Stimulated activated CD4-positive, alpha-beta T cell treated with anti-CD3 and anti-CD28 coated beads, Interleukin-15, amount 100 ng/mL, for 48 hours (primary cell): ENCODE measurements at regions not wholly inside any gene's neighbourhood (a gene's known extent, or its start where the extent isn't known, plus 50 kb on each side); places are given as distances from the start of the nearest gene placed in this dataset.

Experiments used
- DNase-seq, 2 donors: peaks; one replicate each; pipeline ENCODE4 v3.0.0-alpha.2; 2020; ENCODE audit warnings: low read depth in 2 of 2

DNA sequence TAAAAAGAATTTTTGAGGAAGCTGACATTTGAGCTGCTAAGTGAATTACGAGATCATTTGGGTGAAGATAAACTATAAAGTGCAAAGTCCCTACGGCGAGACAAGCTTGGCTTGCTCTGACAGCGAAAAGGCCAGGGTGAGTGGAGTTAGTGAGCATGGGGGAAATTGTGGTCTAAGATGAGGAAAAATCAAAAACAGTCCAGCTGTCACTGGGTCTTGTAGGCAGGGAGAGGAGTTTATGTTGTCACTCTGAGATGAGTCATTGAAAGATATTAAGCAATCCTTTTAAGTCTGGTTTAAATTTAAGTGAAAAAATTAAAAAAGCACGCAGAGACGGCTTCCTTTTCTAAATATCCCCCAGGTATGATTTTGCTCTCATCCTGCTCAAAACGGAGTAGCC, 601.9 kb downstream of the MRPL39 start:
- DNase-seq = no peak

DNA sequence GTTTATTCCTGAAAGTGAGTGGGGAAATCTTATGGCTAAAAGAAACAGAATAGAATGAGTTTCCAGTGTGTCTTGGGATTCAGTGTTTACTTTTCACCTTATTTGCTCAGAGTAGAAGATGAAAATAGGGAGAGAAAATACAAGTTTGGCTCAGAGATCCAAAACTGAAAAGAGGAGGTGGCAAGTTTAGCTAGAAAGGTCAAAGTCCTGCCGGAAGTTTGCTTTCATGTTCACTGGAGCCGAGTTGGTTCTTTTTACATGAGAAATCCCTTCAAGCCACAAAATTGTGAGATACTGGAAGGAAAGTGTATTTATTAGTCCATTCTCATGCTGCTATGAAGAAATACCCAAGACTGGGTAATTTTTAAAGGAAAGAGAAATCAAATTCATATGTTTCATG, 604.6 kb downstream of the MRPL39 start:
- DNase-seq = no peak

DNA sequence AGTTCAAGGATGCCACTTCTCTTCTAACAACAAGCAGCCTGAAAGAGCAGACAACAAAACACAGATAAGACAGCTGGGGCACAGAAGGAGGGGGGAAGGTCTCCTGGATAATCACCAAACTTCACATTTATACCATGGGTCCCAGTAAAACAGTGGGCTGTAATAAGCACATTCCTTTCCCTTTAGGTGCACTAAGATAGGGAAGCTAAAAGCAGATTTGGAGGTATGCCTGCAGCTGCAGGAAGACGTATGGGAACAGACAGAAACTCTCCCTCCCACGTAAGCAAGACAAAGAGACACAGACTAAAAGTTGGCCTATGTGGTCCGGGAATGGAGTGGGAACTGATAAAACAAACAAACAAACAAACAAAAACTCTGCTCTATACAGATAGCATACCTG, 612.1 kb downstream of the MRPL39 start:
- DNase-seq = no peak

DNA sequence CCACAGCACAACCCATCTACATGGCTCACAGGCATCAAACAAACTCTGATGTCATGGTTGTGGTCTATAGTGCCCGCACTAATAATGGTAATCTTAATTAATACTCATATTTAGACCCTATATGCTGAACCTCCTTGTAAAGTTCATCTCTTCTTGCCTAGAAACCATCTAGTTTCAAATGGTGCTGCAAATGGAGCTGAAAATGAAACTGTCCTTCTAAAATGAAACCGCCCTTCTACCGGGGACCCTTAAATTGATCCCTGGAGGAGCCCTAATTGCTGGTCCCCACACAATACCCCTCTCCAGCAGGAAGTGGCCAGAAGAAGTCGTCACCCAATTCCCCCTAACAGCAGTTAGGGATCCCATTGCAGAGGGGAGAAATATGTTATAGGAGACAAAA, 612.6 kb downstream of the MRPL39 start:
- no peak for DNase-seq

DNA sequence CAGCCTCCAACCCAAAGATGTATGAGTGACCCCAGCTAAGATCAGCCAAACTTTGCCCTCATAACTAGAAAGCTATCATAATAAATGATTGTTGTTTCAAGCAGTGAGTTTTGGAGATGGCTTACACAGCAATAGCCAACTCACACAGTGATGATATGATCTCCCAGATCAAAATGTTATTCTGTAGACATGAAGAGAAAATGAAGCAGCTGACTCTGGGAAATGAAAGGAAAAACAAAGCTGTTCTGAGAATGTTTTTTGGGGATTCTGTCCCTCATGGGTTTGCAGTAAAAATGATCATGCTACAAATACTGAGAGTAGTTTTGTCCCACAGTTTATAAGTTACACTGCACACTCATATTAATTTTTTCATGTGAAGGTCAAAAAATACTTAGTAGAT, 617.8 kb downstream of the MRPL39 start:
- no peak for DNase-seq

DNA sequence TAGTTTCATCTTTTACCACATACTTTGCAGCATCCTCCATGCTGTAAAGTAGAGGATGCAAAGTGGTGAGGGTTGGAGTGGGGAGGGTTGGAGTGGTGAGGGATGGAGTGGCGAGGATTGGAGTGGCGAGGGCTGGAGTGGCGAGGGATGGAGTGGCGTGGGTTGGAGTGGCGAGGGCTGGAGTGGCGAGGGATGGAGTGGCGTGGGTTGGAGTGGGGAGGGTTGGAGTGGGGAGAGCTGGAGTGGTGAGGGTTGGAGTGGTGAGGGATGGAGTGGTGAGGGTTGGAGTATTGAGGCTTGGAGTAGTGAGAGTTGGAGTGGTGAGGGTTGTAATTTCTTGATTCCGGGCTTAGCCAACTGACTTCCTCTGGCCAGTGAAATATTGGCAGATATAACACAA, 618.3 kb downstream of the MRPL39 start:
- DNase-seq = no peak

DNA sequence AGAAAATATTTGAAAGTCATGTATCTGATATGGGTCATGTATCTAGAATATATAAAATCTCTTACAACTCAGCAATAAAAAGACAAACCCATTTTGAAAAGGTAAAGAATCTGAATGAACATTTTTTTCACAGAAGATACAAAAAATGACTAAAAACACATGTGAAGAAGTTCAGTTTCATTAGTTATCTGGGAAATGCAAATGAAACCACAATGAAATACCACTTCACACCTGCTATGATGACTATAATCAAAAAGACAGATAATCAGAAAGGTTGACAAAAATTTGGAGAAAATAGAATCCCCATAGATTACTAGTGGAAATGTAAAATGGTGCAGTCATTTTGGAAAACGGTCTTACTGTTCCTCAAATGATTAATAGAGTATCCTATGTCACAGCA, 631.0 kb downstream of the MRPL39 start:
- no peak for DNase-seq

DNA sequence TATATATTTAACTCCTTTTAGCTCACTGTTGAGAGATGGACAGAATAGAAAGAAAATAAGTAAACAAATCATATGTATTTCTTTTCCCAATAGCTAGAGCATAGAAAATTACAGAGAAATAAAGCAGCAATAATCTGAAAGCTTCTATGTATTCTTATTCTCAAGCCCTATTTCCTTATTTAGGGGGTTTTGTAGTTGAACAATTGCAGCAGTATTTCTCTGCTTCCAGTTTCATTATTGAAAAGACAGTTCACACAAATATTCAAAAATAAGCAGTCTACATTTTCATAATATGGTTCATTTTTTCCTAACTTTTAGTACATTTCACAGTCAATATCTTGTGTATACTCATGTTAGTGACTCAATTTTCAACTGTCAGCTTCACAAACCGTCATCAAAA, 638.2 kb downstream of the MRPL39 start:
- DNase-seq = no peak

DNA sequence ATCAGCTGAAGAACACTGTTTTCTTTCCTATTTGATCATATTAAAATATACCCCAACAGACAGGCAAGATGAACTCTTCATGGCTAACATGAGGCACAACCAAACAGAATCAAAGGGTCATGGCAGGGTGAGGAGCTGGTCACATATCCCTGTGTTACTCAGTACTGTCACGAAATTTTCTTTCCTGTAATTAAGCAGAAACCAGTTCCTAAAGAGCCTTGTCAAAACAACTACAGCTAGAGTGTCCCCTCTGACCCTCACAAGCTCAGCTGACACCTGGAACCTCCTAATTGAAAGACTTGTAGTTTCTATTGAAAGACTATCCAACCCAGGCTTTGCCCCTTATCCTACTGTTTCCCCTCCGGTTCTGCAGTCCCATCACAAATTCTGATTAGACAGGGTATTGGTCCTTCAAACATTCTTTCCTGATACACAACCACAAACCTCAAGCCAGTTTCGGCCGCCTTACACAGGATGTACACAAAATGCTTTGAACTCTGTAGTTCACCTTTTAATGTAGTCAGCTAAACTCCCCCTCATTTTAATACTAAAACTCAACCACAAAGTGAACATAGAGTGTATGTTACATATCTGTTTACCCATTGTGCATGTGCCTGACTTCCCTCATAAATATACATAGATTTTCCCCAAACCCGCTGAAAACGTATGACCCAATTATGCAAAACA, 651.9 kb downstream of the MRPL39 start:
- DNase-seq = no peak

DNA sequence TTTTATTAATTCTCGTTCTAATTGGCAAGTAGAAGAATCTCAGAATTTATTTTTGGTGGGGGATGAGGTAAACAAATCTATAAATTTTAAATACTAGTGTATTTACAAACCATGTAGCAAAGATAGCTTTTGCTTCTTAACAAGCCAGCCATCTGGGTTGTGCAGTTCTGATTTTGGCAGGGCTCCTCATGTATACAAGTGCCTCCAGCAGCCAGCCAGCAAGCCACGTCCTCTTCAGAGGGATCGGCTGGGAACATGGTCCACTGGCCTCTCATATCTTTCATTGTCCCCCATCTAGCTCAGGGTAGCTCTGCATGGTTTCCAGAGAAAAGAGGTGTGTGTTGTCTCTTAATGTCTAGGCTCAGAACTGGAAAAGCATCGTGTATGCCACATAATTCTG, 659.1 kb downstream of the MRPL39 start:
- no peak for DNase-seq

DNA sequence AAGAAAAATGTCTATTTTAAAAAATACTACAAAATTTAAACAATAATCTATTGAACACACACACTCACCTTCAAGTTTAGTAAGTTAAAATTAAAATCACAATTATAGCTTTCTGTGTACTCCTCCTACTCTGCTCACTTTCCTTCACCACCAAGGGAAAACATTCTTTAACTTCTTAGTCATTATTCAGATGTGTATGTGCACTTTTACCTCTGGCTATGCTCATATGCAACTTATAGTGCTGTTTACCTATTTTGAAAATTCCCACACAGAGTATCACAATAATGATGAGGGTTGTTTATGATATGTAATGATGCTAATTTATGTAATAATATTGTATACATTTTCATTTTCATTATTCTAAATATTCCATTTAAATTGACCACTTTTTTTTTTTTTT, 661.4 kb downstream of the MRPL39 start:
- no peak for DNase-seq

DNA sequence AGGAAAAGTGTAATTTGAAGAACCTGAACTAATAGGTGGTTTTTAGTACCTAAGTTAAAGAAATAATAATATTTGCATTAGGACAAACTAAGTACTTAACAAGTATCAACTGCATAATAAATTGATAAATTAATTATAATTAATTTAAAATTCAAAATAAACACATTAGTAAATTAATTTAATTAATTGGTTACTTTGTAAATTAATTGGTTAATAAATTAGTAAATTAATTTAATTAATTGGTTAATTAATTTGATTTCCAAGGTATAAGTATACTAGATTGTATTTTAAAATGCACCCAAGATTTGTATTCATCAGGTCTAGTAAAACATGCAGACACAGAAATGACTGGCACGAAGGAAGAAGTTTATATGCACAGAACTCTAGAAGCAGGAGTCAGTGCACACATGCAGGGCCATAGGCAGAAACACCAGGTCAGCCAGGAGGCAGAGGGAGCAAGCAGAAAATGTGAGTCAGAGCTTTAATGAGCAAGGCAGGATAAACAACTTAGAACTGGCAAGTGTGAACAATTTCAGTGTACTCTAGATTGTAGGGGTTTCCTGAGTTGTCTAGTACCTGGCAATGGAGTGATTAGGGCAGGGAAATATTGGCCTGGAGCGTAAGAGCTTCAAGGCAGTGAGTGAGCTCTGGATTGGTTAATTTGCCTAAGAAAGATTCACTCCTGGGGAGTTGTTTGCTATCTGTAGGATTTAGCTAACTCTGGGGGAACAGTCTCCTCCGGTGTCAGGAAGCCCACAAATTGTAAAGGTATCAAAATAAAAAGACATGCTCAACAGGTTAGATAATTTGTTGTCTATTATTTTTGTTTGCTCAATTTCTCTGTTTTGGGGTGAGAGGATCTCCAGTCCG, 665.7 kb downstream of the MRPL39 start:
- no peak for DNase-seq

DNA sequence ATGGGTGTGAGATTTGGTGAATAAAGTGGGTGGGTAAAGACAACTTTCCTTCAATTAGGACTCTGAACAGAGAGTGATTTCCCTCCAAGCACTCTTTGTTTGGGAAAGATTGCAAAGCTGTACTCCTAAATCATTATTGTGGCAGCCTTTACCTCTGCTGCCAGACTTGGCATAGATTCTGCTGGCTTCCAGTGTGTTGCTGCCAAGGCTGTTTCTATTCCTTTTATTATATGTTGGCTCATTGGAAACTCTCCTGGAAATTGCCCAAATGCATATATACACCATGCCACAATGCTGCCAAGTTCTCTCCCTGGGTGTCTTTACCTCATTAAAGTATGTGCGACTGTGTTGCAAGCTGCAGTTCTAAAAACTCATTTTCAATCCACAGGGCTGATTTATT, 668.0 kb downstream of the MRPL39 start:
- DNase-seq = no peak

DNA sequence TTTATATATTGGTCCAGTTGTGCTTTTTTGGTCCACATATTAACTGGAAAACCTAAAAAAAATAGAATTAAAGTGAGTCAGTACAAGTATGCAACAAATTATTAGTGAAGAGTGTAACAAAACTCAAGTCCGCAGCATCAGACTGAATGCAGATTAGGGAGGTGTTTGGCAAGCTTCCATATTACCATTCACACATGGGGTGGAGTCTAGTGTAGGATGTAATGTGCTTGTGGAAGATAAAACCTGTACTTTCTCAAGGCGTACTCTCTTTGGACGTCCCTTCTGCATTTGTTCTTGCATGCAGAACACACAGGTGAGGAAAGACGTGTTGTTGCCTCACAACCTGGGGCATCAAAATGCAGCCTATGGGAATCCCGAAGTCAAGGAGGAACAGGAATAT, 668.7 kb downstream of the MRPL39 start:
- no peak for DNase-seq

DNA sequence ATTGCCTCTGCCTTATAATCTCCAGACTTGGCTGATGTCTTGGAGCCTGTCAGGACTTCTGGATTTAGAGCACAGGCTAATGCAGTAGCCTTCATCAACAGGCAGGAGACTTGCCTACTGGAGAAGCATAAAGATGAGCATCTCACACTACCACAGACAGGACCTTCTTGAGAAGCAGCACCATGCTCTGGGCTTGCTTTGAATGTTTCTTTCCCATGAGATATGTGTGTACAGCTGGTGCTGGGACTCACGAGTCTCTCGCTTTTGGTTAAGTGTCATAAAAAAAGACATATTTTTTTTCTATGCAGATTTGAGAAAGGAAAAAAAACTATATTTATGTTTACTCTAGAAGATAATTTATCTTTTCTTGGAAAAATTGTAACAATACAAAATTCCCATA, 671.3 kb downstream of the MRPL39 start:
- no peak for DNase-seq

DNA sequence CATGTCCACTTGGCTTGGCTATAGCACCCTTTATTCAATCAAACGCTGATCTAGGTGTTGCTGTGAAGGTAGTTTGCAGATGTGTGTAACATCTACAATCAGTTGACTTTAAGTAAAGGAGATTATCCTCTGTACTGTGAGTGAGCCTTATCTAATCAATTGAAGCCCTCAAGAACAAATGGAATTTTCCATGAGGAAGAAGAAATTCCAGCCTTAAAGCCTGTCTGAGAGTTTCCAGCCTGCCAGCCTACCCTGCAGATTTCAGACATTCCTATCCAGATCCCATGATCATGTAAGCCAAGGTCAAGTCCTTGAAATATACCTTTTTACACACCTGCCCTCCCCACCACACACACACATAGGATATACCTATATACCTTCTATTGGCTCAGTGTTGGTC, 696.7 kb downstream of the MRPL39 start:
- no peak for DNase-seq

DNA sequence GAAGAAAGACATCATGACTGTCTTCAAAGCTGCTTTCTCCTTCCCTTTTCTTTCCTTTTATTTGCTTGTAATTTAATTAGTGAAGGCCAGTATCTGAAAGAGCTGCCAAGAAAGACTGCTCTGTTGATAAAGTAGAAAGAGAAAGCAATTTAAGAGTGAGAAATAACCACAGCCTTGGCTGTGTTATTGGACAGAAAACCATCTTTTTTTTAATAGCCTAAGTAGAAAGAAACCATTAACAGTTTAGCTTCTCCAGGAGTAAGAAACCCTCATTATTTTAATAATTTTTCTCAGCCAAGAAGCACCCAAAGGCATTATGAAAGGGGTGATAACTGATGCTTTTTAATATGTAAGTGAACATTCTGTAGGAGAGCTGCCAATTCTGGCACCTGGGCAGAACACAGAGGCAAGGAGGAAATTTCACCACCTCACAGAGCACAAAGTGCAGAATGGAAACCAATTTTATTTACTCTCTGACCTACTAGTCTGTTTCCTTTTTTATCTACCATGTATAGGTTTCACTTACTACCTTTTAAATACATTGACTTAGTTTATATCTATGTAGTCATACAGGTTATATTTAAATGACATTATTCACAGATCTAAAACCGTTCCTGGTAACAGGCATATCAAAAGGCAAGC, 703.2 kb downstream of the MRPL39 start:
- no peak for DNase-seq

DNA sequence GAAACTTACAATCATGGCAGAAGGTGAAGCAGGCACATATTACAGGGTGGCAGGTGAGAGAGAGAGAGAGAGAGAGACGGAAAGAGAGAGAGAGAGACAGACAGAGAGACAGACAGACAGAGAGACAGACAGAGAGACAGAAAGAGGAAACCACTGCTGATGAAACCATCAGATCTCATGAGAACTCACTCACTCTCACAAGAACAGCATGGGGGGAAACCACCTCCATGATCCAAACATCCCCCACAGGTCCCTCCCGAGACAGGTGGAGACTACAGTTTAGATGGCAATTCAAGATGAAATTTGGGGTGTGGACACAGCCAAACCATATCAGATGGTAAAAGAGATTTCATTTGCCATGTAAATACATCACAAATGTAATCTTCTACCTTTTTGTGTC, 708.1 kb downstream of the MRPL39 start:
- DNase-seq = no peak

DNA sequence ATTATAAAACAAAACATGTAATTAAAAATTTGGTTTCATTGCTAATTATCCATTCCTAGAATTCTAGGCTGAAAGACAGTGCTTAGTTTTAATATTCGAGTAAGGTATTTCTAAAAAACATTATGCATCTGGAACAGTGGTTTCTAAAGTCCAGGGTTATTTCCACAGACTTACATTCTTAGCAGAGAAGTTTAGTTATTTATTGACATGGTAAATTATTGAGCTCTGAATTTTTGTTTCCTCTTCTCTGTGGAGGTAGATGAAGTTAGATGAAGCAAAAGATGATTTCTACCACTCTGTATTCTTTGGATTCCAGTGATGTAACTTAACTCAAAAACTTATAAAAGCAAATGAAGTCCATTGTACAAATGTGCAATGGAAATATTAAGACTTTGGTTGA, 709.4 kb downstream of the MRPL39 start:
- DNase-seq = no peak

DNA sequence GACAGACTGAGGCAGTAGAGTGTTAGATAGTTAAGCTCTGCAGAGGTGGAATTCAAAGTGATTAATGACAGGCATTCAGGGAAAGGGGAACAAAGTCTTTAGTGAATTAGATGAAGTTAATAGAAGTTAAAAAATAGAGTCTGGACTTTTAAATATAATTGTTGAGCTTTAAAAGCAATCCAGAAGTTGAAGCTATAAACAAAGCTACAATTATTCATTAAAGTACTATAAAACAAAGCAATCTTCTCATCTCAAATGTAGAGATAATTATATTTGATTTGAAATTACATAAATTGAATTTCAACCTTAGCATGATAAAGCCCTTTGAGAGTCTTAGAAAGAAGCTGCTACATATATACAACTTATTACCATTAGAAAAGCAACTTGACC, 710.6 kb downstream of the MRPL39 start:
- DNase-seq = no peak

DNA sequence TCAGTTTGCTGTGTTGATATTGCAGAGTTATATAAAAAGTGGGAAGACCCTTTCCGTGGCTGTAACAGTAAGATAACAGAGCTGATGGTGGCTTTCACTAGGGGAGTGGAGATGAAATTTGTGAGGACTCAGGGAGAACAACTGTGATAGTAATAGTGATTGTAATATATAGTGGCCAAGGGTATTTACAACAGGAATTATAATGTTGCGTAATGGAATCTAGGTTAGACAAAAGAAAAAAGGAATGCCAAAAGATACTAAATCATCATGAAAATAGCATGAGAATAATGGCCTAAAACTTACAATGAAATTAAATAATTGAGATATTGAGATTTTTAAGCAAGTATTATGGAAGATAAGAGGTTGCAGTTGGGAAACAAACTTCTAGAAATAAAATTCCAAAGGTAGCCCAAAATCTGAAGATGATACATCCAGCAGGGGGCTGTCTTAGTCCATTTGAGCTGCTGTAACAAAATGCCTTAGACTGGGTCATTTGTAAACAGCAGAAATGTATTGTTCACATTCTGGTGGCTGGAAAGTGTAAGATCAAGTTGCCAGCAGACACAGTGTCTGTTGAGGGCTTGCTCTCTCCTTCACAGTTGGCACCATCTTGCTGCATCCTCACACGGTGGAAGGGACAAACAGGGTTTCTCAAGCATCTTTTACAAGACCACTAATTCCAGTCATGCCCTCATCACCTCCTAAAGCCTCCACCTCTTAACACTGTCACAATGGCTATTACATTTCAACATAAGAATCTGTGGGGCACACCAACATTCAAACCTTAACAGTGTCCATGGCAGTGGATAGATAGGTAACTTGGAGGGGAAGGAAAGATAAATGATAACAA, 711.2 kb downstream of the MRPL39 start:
- no peak for DNase-seq

DNA sequence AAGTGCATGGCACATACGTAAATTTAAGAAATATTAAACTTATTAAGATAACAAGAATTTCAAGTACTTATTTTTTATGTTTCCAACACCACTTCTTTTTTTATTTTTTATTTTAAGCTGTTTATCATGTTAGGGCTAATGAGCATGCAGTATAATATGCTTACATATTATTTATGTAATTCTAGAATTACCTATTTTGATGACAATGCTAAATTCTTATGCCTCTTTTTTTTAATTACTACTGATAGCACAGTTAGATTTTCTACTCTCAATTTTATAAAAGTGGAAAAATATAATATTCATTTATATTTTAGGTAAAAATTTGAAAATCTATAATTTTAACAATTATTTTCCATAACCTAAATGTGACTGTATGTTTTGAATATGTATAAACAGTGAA, 713.0 kb downstream of the MRPL39 start:
- no peak for DNase-seq
